Sigmoid colon (tissue), 6 donors: ENCODE measurements at regions not wholly inside any gene's neighbourhood (a gene's known extent, or its start where the extent isn't known, plus 50 kb on each side); places are given as distances from the start of the nearest gene placed in this dataset.

ENCODE experiments used
- DNase-seq: peaks from one replicate; pipeline ENCODE4 v3.0.0-alpha.2; 2019
- H3K27ac ChIP-seq, 4 donors: fragments of 200-600 bp; sonication (generic); one replicate each; pipeline ENCODE4 v1.5.1; 2016 to 2019; ENCODE audit warnings: mild to moderate bottlenecking in 1 of 4
- H3K27me3 ChIP-seq, 3 donors: fragments of 200-600 bp; sonication (generic); one replicate each; pipeline ENCODE4 v1.5.1; 2019; ENCODE audit warnings: mild to moderate bottlenecking in 1 of 3
- H3K36me3 ChIP-seq, 4 donors: fragments of 200-600 bp; sonication (generic); one replicate each; pipeline ENCODE4 v1.5.1; 2016 to 2019
- H3K4me1 ChIP-seq, 4 donors: fragments of 200-600 bp; sonication (generic); one replicate each; pipeline ENCODE4 v1.5.1; 2017 to 2019
- H3K4me3 ChIP-seq, 4 donors: fragments of 200-600 bp; sonication (generic); one replicate each; pipeline ENCODE4 v1.5.1; 2017 to 2019; ENCODE audit warnings: mild to moderate bottlenecking in 2 of 4, moderate library complexity in 1 of 4
- H3K9me3 ChIP-seq, 4 donors: fragments of 200-600 bp in 3 of 4; sonication (generic) in 3 of 4; one replicate each; pipeline versions ENCODE4 v1.5.1 to v1.6.1; 2013 to 2019
- EP300 ChIP-seq, 4 donors: sonication (generic); formaldehyde crosslinking; IDR thresholded peaks; one replicate each; pipeline ENCODE4 v1.6.1; 2017; ENCODE audit warnings: antibody characterized with exemption in 4 of 4
- POLR2A ChIP-seq, 2 donors: fragments of 450-650 bp; IDR thresholded peaks; one replicate each; pipeline ENCODE4 v1.6.1; 2016; ENCODE audit warnings: antibody characterized with exemption in 2 of 2, mild to moderate bottlenecking in 2 of 2, moderate library complexity in 2 of 2
- POLR2AphosphoS5 ChIP-seq, 4 donors: sonication (generic); formaldehyde crosslinking; IDR thresholded peaks; one replicate each; pipeline ENCODE4 v1.6.1; 2017; ENCODE audit warnings: antibody characterized with exemption in 4 of 4
- WGBS, 2 donors: extraction: QIAGEN DNeasy Blood & Tissue Kit; methylation state at CpG; one replicate each; pipeline ENCODE4 v1.1.7; 2013; 5-methylcytosine and 5-hydroxymethylcytosine counted together
- intact Hi-C: fragments of 100-400 bp; cut with DNase I; formaldehyde crosslinking; loops from one replicate; pipeline ENCODE4 v1.15.1; 2023
- TF ChIP-seq, protein P1 (sequence below), 4 experiments: fragments of 450-650 bp in 3 of 4; fragments of 200-600 bp in 1 of 4; IDR thresholded peaks; one replicate each; pipeline ENCODE4 v1.5.1; 2016 to 2019; ENCODE audit warnings: antibody characterized with exemption in 4 of 4, mild to moderate bottlenecking in 3 of 4, moderate library complexity in 2 of 4
- donor health status: healthy with polysubstance abuse.
- donor health status: healthy.

DNA sequence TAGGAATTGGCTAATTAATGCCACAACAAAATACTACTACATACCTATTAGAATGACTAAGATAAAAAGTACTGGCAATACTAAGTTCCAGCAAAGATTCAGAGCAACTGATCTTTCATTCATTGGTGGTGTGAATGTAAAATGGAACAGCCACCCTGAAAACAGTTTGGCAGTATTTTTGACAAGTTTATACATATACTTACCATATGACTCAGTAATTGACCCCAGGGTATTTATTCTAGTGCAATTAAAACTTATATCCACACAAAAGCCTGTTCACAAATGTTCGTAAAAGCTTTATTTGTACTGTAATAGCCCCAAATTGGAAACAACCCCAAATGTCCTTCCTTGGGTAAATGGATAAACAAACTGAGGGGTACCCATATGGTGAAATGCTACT is 270.8 kb upstream of the ACTBL2 start:
- no peak overlapping the region for H3K27ac ChIP-seq

DNA sequence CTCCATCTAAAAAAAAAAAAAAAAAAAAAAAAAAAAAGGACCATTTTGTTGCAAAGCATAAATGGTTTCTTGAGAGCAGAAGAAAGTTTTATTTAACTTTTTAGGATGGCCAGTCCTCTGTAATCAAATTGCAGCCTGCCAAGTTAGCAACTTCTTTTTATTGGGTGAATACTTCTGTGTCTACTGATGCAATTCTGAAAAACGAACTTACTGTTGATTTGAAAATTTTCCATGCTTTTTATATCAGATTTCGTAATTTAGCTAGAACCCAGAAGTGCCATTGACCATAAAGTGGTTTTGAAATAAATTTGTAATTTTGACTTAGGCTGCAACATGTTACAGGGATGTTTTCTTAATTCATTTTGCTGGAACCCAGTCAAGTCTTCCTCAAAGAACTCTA is 269.1 kb upstream of the ACTBL2 start:
- no peak overlapping the region for H3K4me3 ChIP-seq
- 12 to 48% methylated on average over 2 of the region's 2 CpGs for WGBS, 2 donors
- no peak for DNase-seq
- intact Hi-C loops: no loop called here
- TF ChIP-seq EP300 (IDR thresholded peaks at IDR 0.05) (no peak), POLR2AphosphoS5 (IDR thresholded peaks at IDR 0.05) (peak in 1 of 4 donors; percentile 10)
- no peaks in the 10 kb centered on the region for H3K36me3 ChIP-seq
- no peak overlapping the region for H3K27ac ChIP-seq
- H3K27me3 ChIP-seq: no peaks in the 10 kb centered on the region
- H3K4me1 ChIP-seq: no peaks in the 10 kb centered on the region
- H3K9me3 ChIP-seq: no peaks in the 10 kb centered on the region

More for the DNA sequence above, 270.8 kb upstream of the ACTBL2 start:
- no peak for DNase-seq
- no peaks in the 10 kb centered on the region for H3K9me3 ChIP-seq
- 18 to 67% methylated on average over 1 of the region's 1 CpG for WGBS, 2 donors
- TF ChIP-seq POLR2A (IDR thresholded peaks at IDR 0.05) (no peak), POLR2AphosphoS5 (IDR thresholded peaks at IDR 0.05) (no peak), EP300 (IDR thresholded peaks at IDR 0.05) (no peak)
- TF ChIP-seq, protein P1, sequence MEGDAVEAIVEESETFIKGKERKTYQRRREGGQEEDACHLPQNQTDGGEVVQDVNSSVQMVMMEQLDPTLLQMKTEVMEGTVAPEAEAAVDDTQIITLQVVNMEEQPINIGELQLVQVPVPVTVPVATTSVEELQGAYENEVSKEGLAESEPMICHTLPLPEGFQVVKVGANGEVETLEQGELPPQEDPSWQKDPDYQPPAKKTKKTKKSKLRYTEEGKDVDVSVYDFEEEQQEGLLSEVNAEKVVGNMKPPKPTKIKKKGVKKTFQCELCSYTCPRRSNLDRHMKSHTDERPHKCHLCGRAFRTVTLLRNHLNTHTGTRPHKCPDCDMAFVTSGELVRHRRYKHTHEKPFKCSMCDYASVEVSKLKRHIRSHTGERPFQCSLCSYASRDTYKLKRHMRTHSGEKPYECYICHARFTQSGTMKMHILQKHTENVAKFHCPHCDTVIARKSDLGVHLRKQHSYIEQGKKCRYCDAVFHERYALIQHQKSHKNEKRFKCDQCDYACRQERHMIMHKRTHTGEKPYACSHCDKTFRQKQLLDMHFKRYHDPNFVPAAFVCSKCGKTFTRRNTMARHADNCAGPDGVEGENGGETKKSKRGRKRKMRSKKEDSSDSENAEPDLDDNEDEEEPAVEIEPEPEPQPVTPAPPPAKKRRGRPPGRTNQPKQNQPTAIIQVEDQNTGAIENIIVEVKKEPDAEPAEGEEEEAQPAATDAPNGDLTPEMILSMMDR (IDR thresholded peaks at IDR 0.05): no peak
- no peak overlapping the region for H3K4me3 ChIP-seq
- no peaks in the 10 kb centered on the region for H3K36me3 ChIP-seq
- intact Hi-C loops: no loop called here
- H3K4me1 ChIP-seq: no peaks in the 10 kb centered on the region
- H3K27me3 ChIP-seq: no peaks in the 10 kb centered on the region

DNA sequence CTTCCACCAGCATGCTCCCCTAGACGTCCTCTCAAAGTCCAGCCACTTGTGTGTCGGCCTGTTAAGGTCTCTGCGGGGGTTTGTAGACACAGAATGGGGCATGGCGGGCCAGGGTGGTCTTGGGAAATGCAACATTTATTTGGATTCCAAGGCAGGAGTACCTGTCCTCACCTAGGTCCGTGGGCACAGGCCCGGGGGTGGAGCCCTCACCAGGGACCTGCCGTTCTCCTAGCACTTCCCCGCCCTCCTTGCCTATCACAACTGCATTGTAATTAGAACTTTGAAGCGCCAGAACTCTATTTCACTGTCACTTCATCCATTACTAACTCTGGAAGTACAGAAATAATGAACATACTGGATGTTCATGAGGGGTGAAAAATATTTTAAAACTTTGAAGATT is 268.3 kb upstream of the ACTBL2 start:
- Histone ChIP-seq H3K27me3 (no peaks in the 10 kb centered on the region), H3K36me3 (no peaks in the 10 kb centered on the region), H3K4me1 (no peaks in the 10 kb centered on the region), H3K27ac (no peak overlapping the region), H3K4me3 (no peak overlapping the region), H3K9me3 (no peaks in the 10 kb centered on the region)
- TF ChIP-seq, protein P1 (IDR thresholded peaks at IDR 0.05): no peak
- TF ChIP-seq POLR2AphosphoS5 (IDR thresholded peaks at IDR 0.05) (no peak), POLR2A (IDR thresholded peaks at IDR 0.05) (no peak), EP300 (IDR thresholded peaks at IDR 0.05) (no peak)
- 80 to 92% methylated on average over 9 of the region's 9 CpGs for WGBS, 2 donors
- intact Hi-C loops: no loop called here
- no peak for DNase-seq

- H3K9me3 ChIP-seq: no peaks in the 10 kb centered on the region
- no peaks in the 10 kb centered on the region for H3K36me3 ChIP-seq
- no peak overlapping the region for H3K27ac ChIP-seq
- intact Hi-C loops: no loop called here
- TF ChIP-seq POLR2AphosphoS5 (IDR thresholded peaks at IDR 0.05): no peak
- TF ChIP-seq POLR2A (IDR thresholded peaks at IDR 0.05): no peak
- TF ChIP-seq, protein P1 (IDR thresholded peaks at IDR 0.05): no peak
- TF ChIP-seq EP300 (IDR thresholded peaks at IDR 0.05): no peak
- H3K4me3 ChIP-seq: no peak overlapping the region
- H3K4me1 ChIP-seq: no peaks in the 10 kb centered on the region
- no peaks in the 10 kb centered on the region for H3K27me3 ChIP-seq
- WGBS, 2 donors: 90% methylated on average over 10 of the region's 10 CpGs
- DNase-seq: no peak
Measured at GRCh38 chr5:57750282-57750681, 267.7 kb upstream of the ACTBL2 start.

DNA sequence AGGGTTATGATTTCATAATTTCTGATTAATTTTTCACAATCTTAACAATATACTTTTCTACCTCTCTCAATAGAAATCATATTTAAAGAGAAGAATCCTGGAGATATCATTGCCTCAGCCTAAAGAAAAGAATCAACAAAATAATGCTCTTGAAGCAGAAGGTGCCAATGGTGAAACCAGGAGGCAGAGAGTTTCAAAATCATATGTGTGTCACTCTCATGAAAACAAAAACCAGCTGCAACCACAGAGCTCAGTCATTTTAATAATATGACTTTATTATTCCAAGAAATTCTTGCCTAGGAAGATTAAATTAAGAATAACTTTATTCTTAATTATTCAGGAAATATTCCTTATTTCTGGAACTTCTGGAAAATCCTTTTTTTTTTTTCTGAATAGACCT is 266.8 kb upstream of the ACTBL2 start:
- no peak overlapping the region for H3K4me3 ChIP-seq
- TF ChIP-seq EP300 (IDR thresholded peaks at IDR 0.05) (no peak), POLR2A (IDR thresholded peaks at IDR 0.05) (no peak), POLR2AphosphoS5 (IDR thresholded peaks at IDR 0.05) (no peak)
- TF ChIP-seq, protein P1 (IDR thresholded peaks at IDR 0.05): no peak
- no peak for DNase-seq

More for the DNA sequence above, 266.8 kb upstream of the ACTBL2 start:
- Histone ChIP-seq H3K4me1 (no peaks in the 10 kb centered on the region), H3K27ac (no peak overlapping the region), H3K36me3 (no peaks in the 10 kb centered on the region), H3K27me3 (no peaks in the 10 kb centered on the region), H3K9me3 (no peaks in the 10 kb centered on the region)
- intact Hi-C loops: no loop called here
